ENCODE measurements at regions not wholly inside any gene's neighbourhood (a gene's known extent, or its start where the extent isn't known, plus 50 kb on each side); places are given as distances from the start of the nearest gene placed in this dataset.

GRCh38 chr20:51303731-51304670 lies 238.5 kb downstream of the NFATC2 start:
- ATAC-seq = no peak

GRCh38 chr20:51301026-51301425 lies 241.5 kb downstream of the NFATC2 start:
- no peak for ATAC-seq
- peak; percentile 94 for TF ChIP-seq ISL1 (CRISPR knock-in tag; IDR thresholded peaks at IDR 0.05)
- no peak for TF ChIP-seq ARNTL (CRISPR knock-in tag; IDR thresholded peaks at IDR 0.05; ENCODE audit: borderline replicate concordance, low read depth)

More at GRCh38 chr20:51303731-51304670, 238.5 kb downstream of the NFATC2 start:
- TF ChIP-seq ARNTL (CRISPR knock-in tag; IDR thresholded peaks at IDR 0.05; ENCODE audit: borderline replicate concordance, low read depth) (no peak), CSRNP3 (CRISPR knock-in tag; IDR thresholded peaks at IDR 0.05) (no peak), ISL1 (CRISPR knock-in tag; IDR thresholded peaks at IDR 0.05) (no peak), ZNF8 (CRISPR knock-in tag; IDR thresholded peaks at IDR 0.05) (no peak)

DNA sequence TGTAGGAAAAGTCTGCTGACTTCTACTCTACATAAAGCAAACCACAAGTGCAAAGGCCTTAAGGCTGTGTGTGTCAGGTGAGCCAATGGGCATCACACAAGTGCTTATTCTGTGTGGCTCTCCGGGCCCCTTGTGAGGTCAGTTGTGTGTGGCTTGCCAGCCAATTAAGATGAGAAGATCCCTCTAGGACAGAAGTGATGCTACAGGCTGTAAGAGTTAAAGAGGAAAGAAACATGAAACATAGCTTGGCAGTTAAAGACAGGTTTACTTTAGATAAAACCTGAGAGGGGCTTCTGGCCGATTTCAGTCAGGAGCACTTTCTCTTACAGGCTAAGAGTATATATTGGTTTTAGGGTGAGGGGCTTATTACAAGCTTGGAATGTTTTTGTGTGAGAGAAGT lies 242.4 kb downstream of the NFATC2 start:
- ATAC-seq = no peak
- TF ChIP-seq CREB5 (CRISPR knock-in tag; IDR thresholded peaks at IDR 0.05; ENCODE audit: low read depth) (no peak), ARNTL (CRISPR knock-in tag; IDR thresholded peaks at IDR 0.05; ENCODE audit: borderline replicate concordance, low read depth) (no peak), ISL1 (CRISPR knock-in tag; IDR thresholded peaks at IDR 0.05) (no peak), TOX (CRISPR knock-in tag; IDR thresholded peaks at IDR 0.05; ENCODE audit: borderline replicate concordance) (no peak), RARB (CRISPR knock-in tag; IDR thresholded peaks at IDR 0.05) (no peak)
- TF ChIP-seq, protein P1, sequence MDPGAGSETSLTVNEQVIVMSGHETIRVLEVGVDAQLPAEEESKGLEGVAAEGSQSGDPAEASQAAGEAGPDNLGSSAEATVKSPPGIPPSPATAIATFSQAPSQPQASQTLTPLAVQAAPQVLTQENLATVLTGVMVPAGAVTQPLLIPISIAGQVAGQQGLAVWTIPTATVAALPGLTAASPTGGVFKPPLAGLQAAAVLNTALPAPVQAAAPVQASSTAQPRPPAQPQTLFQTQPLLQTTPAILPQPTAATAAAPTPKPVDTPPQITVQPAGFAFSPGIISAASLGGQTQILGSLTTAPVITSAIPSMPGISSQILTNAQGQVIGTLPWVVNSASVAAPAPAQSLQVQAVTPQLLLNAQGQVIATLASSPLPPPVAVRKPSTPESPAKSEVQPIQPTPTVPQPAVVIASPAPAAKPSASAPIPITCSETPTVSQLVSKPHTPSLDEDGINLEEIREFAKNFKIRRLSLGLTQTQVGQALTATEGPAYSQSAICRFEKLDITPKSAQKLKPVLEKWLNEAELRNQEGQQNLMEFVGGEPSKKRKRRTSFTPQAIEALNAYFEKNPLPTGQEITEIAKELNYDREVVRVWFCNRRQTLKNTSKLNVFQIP (CRISPR knock-in tag; IDR thresholded peaks at IDR 0.05; ENCODE audit: borderline replicate concordance, low read depth) = no peak

DNA sequence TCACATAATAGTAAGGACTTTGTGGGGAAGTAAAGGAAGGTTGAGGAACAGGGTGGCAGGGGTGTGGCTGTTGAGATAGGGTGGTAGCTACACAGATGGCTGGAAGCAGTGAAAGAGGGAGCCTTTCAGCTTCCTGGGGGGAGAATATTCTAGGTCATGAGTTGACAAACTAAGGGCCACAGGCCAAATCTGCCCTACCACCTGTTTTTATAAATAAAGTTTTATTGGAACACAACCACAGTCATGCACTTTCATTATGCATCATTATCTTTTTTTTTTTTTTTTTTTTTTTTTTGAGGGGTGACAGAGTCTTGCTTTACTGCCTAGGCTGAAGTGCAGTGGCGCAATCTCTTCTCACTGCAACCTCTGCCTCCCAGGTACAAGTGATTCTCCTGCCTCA lies 243.1 kb downstream of the NFATC2 start:
- ATAC-seq = no peak
- no peak for TF ChIP-seq ZNF8 (CRISPR knock-in tag; IDR thresholded peaks at IDR 0.05)
- TF ChIP-seq ZFP30 (CRISPR knock-in tag; IDR thresholded peaks at IDR 0.05) = no peak
- no peak for TF ChIP-seq TOX (CRISPR knock-in tag; IDR thresholded peaks at IDR 0.05; ENCODE audit: borderline replicate concordance)
- no peak for TF ChIP-seq ARNTL (CRISPR knock-in tag; IDR thresholded peaks at IDR 0.05; ENCODE audit: borderline replicate concordance, low read depth)
- no peak for TF ChIP-seq BACH2 (CRISPR knock-in tag; IDR thresholded peaks at IDR 0.05; ENCODE audit: borderline replicate concordance)
- no peak for TF ChIP-seq ZNF565 (CRISPR knock-in tag; conservative IDR thresholded peaks at IDR 0.05; ENCODE audit: low read depth)
- no peak for TF ChIP-seq RARB (CRISPR knock-in tag; IDR thresholded peaks at IDR 0.05)
- TF ChIP-seq, protein P2, sequence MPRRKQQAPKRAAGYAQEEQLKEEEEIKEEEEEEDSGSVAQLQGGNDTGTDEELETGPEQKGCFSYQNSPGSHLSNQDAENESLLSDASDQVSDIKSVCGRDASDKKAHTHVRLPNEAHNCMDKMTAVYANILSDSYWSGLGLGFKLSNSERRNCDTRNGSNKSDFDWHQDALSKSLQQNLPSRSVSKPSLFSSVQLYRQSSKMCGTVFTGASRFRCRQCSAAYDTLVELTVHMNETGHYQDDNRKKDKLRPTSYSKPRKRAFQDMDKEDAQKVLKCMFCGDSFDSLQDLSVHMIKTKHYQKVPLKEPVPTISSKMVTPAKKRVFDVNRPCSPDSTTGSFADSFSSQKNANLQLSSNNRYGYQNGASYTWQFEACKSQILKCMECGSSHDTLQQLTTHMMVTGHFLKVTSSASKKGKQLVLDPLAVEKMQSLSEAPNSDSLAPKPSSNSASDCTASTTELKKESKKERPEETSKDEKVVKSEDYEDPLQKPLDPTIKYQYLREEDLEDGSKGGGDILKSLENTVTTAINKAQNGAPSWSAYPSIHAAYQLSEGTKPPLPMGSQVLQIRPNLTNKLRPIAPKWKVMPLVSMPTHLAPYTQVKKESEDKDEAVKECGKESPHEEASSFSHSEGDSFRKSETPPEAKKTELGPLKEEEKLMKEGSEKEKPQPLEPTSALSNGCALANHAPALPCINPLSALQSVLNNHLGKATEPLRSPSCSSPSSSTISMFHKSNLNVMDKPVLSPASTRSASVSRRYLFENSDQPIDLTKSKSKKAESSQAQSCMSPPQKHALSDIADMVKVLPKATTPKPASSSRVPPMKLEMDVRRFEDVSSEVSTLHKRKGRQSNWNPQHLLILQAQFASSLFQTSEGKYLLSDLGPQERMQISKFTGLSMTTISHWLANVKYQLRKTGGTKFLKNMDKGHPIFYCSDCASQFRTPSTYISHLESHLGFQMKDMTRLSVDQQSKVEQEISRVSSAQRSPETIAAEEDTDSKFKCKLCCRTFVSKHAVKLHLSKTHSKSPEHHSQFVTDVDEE (CRISPR knock-in tag; IDR thresholded peaks at IDR 0.05) = no peak
- TF ChIP-seq ZNF70 (CRISPR knock-in tag; IDR thresholded peaks at IDR 0.05) = no peak
- no peak for TF ChIP-seq SNAI2 (CRISPR knock-in tag; IDR thresholded peaks at IDR 0.05)
- no peak for TF ChIP-seq GLIS3 (CRISPR knock-in tag; IDR thresholded peaks at IDR 0.05)

GRCh38 chr20:51298141-51298749 lies 244.3 kb downstream of the NFATC2 start:
- TF ChIP-seq GLIS3 (CRISPR knock-in tag; IDR thresholded peaks at IDR 0.05) (no peak), PPARA (CRISPR knock-in tag; IDR thresholded peaks at IDR 0.05; ENCODE audit: borderline replicate concordance) (no peak), ZNF565 (CRISPR knock-in tag; conservative IDR thresholded peaks at IDR 0.05; ENCODE audit: low read depth) (no peak), ZFP30 (CRISPR knock-in tag; IDR thresholded peaks at IDR 0.05) (no peak), ZNF8 (CRISPR knock-in tag; IDR thresholded peaks at IDR 0.05) (no peak), TOX (CRISPR knock-in tag; IDR thresholded peaks at IDR 0.05; ENCODE audit: borderline replicate concordance) (no peak), ESRRG (CRISPR knock-in tag; IDR thresholded peaks at IDR 0.05) (no peak)
- TF ChIP-seq, protein P1 (CRISPR knock-in tag; IDR thresholded peaks at IDR 0.05; ENCODE audit: borderline replicate concordance, low read depth) = no peak
- ATAC-seq = no peak

All from SK-N-SH treated with all-trans-retinoic acid at 6 μM for 48 hours (cell line).